GM18867 (cell line): ENCODE measurements at regions not wholly inside any gene's neighbourhood (a gene's known extent, or its start where the extent isn't known, plus 50 kb on each side); places are given as distances from the start of the nearest gene placed in this dataset.
A peak's percentile ranks its signal among the peaks of the same experiment; 100 is the strongest.
"Not testable (repeated sequence)": the region's sequence is repeated elsewhere in the genome, so short reads cannot be mapped to it uniquely, and the experiment has no call there.

Source experiments
- ATAC-seq: cut with Tn5 transposase; IDR thresholded peaks from one replicate; pipeline ENCODE4 v1.9.1; 2021; ENCODE audit warnings: mild to moderate bottlenecking, moderate library complexity; ENCODE audit not compliant: unreplicated experiment

GRCh38 chrX:31014474-31014873, 57.4 kb downstream of the FTHL17 start:
- not testable (repeated sequence) for ATAC-seq

GRCh38 chrX:31012509-31013025, 59.3 kb downstream of the FTHL17 start:
- no peak for ATAC-seq

GRCh38 chrX:31007321-31007720, 64.5 kb downstream of the FTHL17 start:
- no peak for ATAC-seq

- no peak for ATAC-seq
These were observed 65.8 kb downstream of the FTHL17 start for GRCh38 chrX:31006027-31006426.

GRCh38 chrX:30997411-30997810, 74.4 kb downstream of the FTHL17 start:
- no peak for ATAC-seq

- ATAC-seq = no peak
These were observed 76.1 kb downstream of the FTHL17 start for GRCh38 chrX:30995705-30996104.

GRCh38 chrX:30995060-30995700, 76.7 kb downstream of the FTHL17 start:
- no peak for ATAC-seq

- not testable (repeated sequence) for ATAC-seq
These were observed 77.8 kb downstream of the FTHL17 start for GRCh38 chrX:30994018-30994417.

- no peak for ATAC-seq
These were observed 79.4 kb downstream of the FTHL17 start for GRCh38 chrX:30992381-30992904.

GRCh38 chrX:30990361-30990760, 81.5 kb downstream of the FTHL17 start:
- no peak for ATAC-seq

GRCh38 chrX:30982467-30982866, 89.4 kb downstream of the FTHL17 start:
- no peak for ATAC-seq

GRCh38 chrX:30981968-30982367, 89.9 kb downstream of the FTHL17 start:
- no peak for ATAC-seq

GRCh38 chrX:30979271-30979670, 90.2 kb upstream of the TAB3 start:
- no peak for ATAC-seq

GRCh38 chrX:30975467-30975866, 86.4 kb upstream of the TAB3 start:
- ATAC-seq = no peak

- no peak for ATAC-seq
These were observed 84.9 kb upstream of the TAB3 start for GRCh38 chrX:30973784-30974427.

GRCh38 chrX:30971774-30972603, 82.9 kb upstream of the TAB3 start:
- peak; percentile 97 for ATAC-seq

GRCh38 chrX:30967516-30967915, 78.5 kb upstream of the TAB3 start:
- no peak for ATAC-seq

- ATAC-seq = no peak
These were observed 76.7 kb upstream of the TAB3 start for GRCh38 chrX:30965767-30966166.

- ATAC-seq = no peak
These were observed 72.5 kb upstream of the TAB3 start for GRCh38 chrX:30961387-30962174.

GRCh38 chrX:30957753-30958152, 68.7 kb upstream of the TAB3 start:
- no peak for ATAC-seq

GRCh38 chrX:30955687-30956086, 66.6 kb upstream of the TAB3 start:
- no peak for ATAC-seq
